ENCODE measurements at regions not wholly inside any gene's neighbourhood (a gene's known extent, or its start where the extent isn't known, plus 50 kb on each side); places are given as distances from the start of the nearest gene placed in this dataset.

- Mint-ChIP-seq H3K27ac (peak overlapping the region; percentile 99 to 100 (median 100)), H3K4me1 (peaks cover 75% of the 10 kb centered on the region), H3K4me3 (peak overlapping the region; percentile 72 to 79), H3K27me3 (ENCODE audit: low read depth in 3 of 3) (peaks cover 0 to 2% (median 0%) of the 10 kb centered on the region in 3 donors), H3K9me3 (peaks cover 0 to 10% (median 7%) of the 10 kb centered on the region in 7 donors), H3K36me3 (peaks cover 0 to 6% of the 10 kb centered on the region in 2 donors)
- Histone ChIP-seq H3K4me1 (ENCODE audit: control insufficient read depth in 1 of 2, insufficient read depth in 2 of 2, low read length in 2 of 2) (peaks cover 72 to 76% of the 10 kb centered on the region in 2 donors), H3K9me3 (replicated peaks in 1 of 2; ENCODE audit: control insufficient read depth in 1 of 2, insufficient read depth in 1 of 2, low read length in 2 of 2) (no peaks in the 10 kb centered on the region), H3K9ac (ENCODE audit: insufficient read depth, low read length, poor library complexity, severe bottlenecking) (peak overlapping the region; percentile 66), H3K27me3 (ENCODE audit: control insufficient read depth in 2 of 2, insufficient read depth in 2 of 2, low read length in 2 of 2) (no peaks in the 10 kb centered on the region), H3K36me3 (replicated peaks in 1 of 2; ENCODE audit: control insufficient read depth in 1 of 2, insufficient read depth in 2 of 2, low read length in 2 of 2) (no peaks in the 10 kb centered on the region), H3K27ac (ENCODE audit: low read depth in 1 of 2, low read length in 2 of 2) (peak overlapping the region; percentile 98), H3K4me3 (replicated peaks in 1 of 3; ENCODE audit: low read depth in 2 of 3, low read length in 3 of 3) (peak overlapping the region in 2 of 3 experiments; percentile 37 to 46), H3K79me2 (ENCODE audit: insufficient read depth, low read length) (no peaks in the 10 kb centered on the region), H3K4me2 (replicated peaks; ENCODE audit: extremely low read depth, low read length, poor library complexity, severe bottlenecking) (peak overlapping the region; percentile 55), H4K20me1 (ENCODE audit: insufficient read depth, low read length) (no peaks in the 10 kb centered on the region), H2AFZ (ENCODE audit: insufficient read depth, low read depth, low read length, poor library complexity, severe bottlenecking) (no peak overlapping the region)
- 27% methylated on average over 3 of the region's 3 CpGs for WGBS (ENCODE audit: insufficient coverage)
- TF ChIP-seq CTCF (IDR thresholded peaks at IDR 0.05), result no peak
- intact Hi-C loops (cut with micrococcal nuclease), result loop anchor here in 1 of 2 donors (2.0 kb wide), 1 partner anchor 25 kb away; no protein-coding TSS in a partner anchor
- DNase-seq, result peak; percentile 79 to 90 (median 86)
Measured at GRCh38 chr12:98439471-98439951, 75.9 kb upstream of the TMPO start.

- peaks cover 0 to 4% of the 10 kb centered on the region in 2 donors for H3K36me3 Mint-ChIP-seq
- H3K9ac ChIP-seq (ENCODE audit: insufficient read depth, low read length, poor library complexity, severe bottlenecking), result peak overlapping the region; percentile 66
- H3K4me2 ChIP-seq (replicated peaks; ENCODE audit: extremely low read depth, low read length, poor library complexity, severe bottlenecking), result peak overlapping the region; percentile 55
- peaks cover 0 to 2% (median 0%) of the 10 kb centered on the region in 3 donors for H3K27me3 Mint-ChIP-seq (ENCODE audit: low read depth in 3 of 3)
- peak overlapping the region; percentile 98 for H3K27ac ChIP-seq (ENCODE audit: low read depth in 1 of 2, low read length in 2 of 2)
- H3K9me3 ChIP-seq (replicated peaks in 1 of 2; ENCODE audit: control insufficient read depth in 1 of 2, insufficient read depth in 1 of 2, low read length in 2 of 2), result no peaks in the 10 kb centered on the region
- peak; percentile 95 to 99 (median 98) for DNase-seq
- no CpG with 5 or more reads among the region's 4 CpGs for WGBS (ENCODE audit: insufficient coverage)
- H3K4me1 Mint-ChIP-seq, result peaks cover 78% of the 10 kb centered on the region
- no peaks in the 10 kb centered on the region for H4K20me1 ChIP-seq (ENCODE audit: insufficient read depth, low read length)
- H3K4me3 Mint-ChIP-seq, result peak overlapping the region; percentile 72 to 79
- intact Hi-C loops (cut with micrococcal nuclease), result loop anchor here in 1 of 2 donors (2.0 kb wide), 1 partner anchor 25 kb away; no protein-coding TSS in a partner anchor
- H3K27ac Mint-ChIP-seq, result peak overlapping the region; percentile 99 to 100 (median 100)
- no peaks in the 10 kb centered on the region for H3K36me3 ChIP-seq (replicated peaks in 1 of 2; ENCODE audit: control insufficient read depth in 1 of 2, insufficient read depth in 2 of 2, low read length in 2 of 2)
- no peak overlapping the region for H2AFZ ChIP-seq (ENCODE audit: insufficient read depth, low read depth, low read length, poor library complexity, severe bottlenecking)
- H3K27me3 ChIP-seq (ENCODE audit: control insufficient read depth in 2 of 2, insufficient read depth in 2 of 2, low read length in 2 of 2), result no peaks in the 10 kb centered on the region
- H3K4me1 ChIP-seq (ENCODE audit: control insufficient read depth in 1 of 2, insufficient read depth in 2 of 2, low read length in 2 of 2), result peaks cover 75 to 82% of the 10 kb centered on the region in 2 donors
- no peak for TF ChIP-seq CTCF (IDR thresholded peaks at IDR 0.05)
- peak overlapping the region in 2 of 3 experiments; percentile 37 to 46 for H3K4me3 ChIP-seq (replicated peaks in 1 of 3; ENCODE audit: low read depth in 2 of 3, low read length in 3 of 3)
- H3K79me2 ChIP-seq (ENCODE audit: insufficient read depth, low read length), result no peaks in the 10 kb centered on the region
- H3K9me3 Mint-ChIP-seq, result peaks cover 0 to 6% (median 2%) of the 10 kb centered on the region in 7 donors
Measured at GRCh38 chr12:98439981-98440581, 75.3 kb upstream of the TMPO start.
